Ishikawa (cell line): ENCODE measurements at regions not wholly inside any gene's neighbourhood (a gene's known extent, or its start where the extent isn't known, plus 50 kb on each side); places are given as distances from the start of the nearest gene placed in this dataset.

ENCODE experiments used
- CEBPB ChIP-seq: IDR thresholded peaks from 2 replicates; pipeline ENCODE4 v1.6.1; 2012
- CREB1 ChIP-seq: IDR thresholded peaks from 2 replicates; pipeline ENCODE4 v1.6.1; 2012; ENCODE audit warnings: low read depth
- EGR1 ChIP-seq: IDR thresholded peaks from 2 replicates; pipeline ENCODE4 v1.6.1; 2012
- EP300 ChIP-seq: IDR thresholded peaks from 2 replicates; pipeline ENCODE4 v1.6.1; 2012; ENCODE audit warnings: borderline replicate concordance
- FOXM1 ChIP-seq: IDR thresholded peaks from 2 replicates; pipeline ENCODE4 v1.6.1; 2012; ENCODE audit warnings: low read depth, borderline replicate concordance
- MAX ChIP-seq: IDR thresholded peaks from 2 replicates; pipeline ENCODE4 v1.6.1; 2012
- NFIC ChIP-seq: IDR thresholded peaks from 2 replicates; pipeline ENCODE4 v1.6.1; 2012
- RAD21 ChIP-seq: IDR thresholded peaks from 2 replicates; pipeline ENCODE4 v1.6.1; 2012; ENCODE audit warnings: low read depth
- REST ChIP-seq: IDR thresholded peaks from 2 replicates; pipeline ENCODE4 v1.6.1; 2012; ENCODE audit warnings: low read depth, mild to moderate bottlenecking
- TAF1 ChIP-seq: IDR thresholded peaks from 2 replicates; pipeline ENCODE4 v1.6.1; 2012; ENCODE audit warnings: low read depth, mild to moderate bottlenecking
- TCF12 ChIP-seq: IDR thresholded peaks from 2 replicates; pipeline ENCODE4 v1.6.1; 2012; ENCODE audit warnings: low read depth
- TEAD4 ChIP-seq: IDR thresholded peaks from 2 replicates; pipeline ENCODE4 v1.6.1; 2012
- USF1 ChIP-seq: IDR thresholded peaks from 2 replicates; pipeline ENCODE4 v1.6.1; 2012
- YY1 ChIP-seq: IDR thresholded peaks from 2 replicates; pipeline ENCODE4 v1.6.1; 2012; ENCODE audit warnings: low read depth
- ZBTB7A ChIP-seq: IDR thresholded peaks from 2 replicates; pipeline ENCODE4 v1.6.1; 2012; ENCODE audit warnings: low read depth

- TF ChIP-seq FOXM1 (no peak), REST (no peak), TCF12 (no peak), ZBTB7A (no peak), YY1 (no peak)
Observed at GRCh38 chr16:26317885-26318284, 626.1 kb downstream of the HS3ST4 start.

GRCh38 chr16:26330654-26331053 lies 638.9 kb downstream of the HS3ST4 start:
- TF ChIP-seq MAX (no peak), TEAD4 (no peak), CREB1 (no peak), TAF1 (no peak), REST (no peak), CEBPB (no peak), NFIC (no peak), USF1 (no peak), FOXM1 (no peak), TCF12 (no peak), EP300 (no peak), RAD21 (no peak), EGR1 (no peak), YY1 (no peak)

GRCh38 chr16:26334218-26335111 lies 642.7 kb downstream of the HS3ST4 start:
- no peak for TF ChIP-seq REST
- TF ChIP-seq EP300, result no peak
- no peak for TF ChIP-seq CEBPB
- no peak for TF ChIP-seq USF1
- TF ChIP-seq RAD21, result no peak
- no peak for TF ChIP-seq FOXM1
- no peak for TF ChIP-seq TEAD4
- no peak for TF ChIP-seq TCF12
- TF ChIP-seq YY1, result no peak
- TF ChIP-seq EGR1, result no peak
- no peak for TF ChIP-seq TAF1
- no peak for TF ChIP-seq ZBTB7A
- no peak for TF ChIP-seq CREB1
- TF ChIP-seq NFIC, result no peak
- no peak for TF ChIP-seq MAX

- TF ChIP-seq USF1 (no peak), YY1 (no peak), CEBPB (no peak), MAX (no peak), FOXM1 (no peak), EP300 (no peak), TCF12 (no peak), NFIC (no peak), TEAD4 (no peak), RAD21 (no peak), REST (no peak), EGR1 (no peak)
Observed at GRCh38 chr16:26335236-26335853, 643.6 kb downstream of the HS3ST4 start.
